H1 (cell line): ENCODE measurements at regions not wholly inside any gene's neighbourhood (a gene's known extent, or its start where the extent isn't known, plus 50 kb on each side); places are given as distances from the start of the nearest gene placed in this dataset.
A peak's percentile ranks its signal among the peaks of the same experiment; 100 is the strongest.

ENCODE experiments used
- CTCF ChIA-PET: fragments of 300-600 bp; sonication (Branson Sonifier 250); formaldehyde crosslinking; loops from one replicate; lab custom pipeline; 2021; ENCODE audit not compliant: partially characterized antibody; lab: Charles Lee
- POLR2A ChIA-PET: fragments of 300-600 bp; sonication (Branson Sonifier 250); formaldehyde crosslinking; loops from one replicate; lab custom pipeline; 2021; ENCODE audit warnings: inconsistent platforms; ENCODE audit not compliant: partially characterized antibody; lab: Charles Lee
- DNase-seq, 2 experiments: peaks; one replicate each; pipeline versions ENCODE4 v3.0.0 to v3.0.0-alpha.2; 2010 to 2022; ENCODE audit warnings: low spot score in 2 of 2, low read depth in 1 of 2, mixed read lengths in 1 of 2
- FAIRE-seq: peaks from 2 replicates; lab custom pipeline; 2011; peaks lifted over from hg19 to GRCh38; lab: Jason Lieb, UNC
- H2AFZ ChIP-seq: 2 replicates; pipeline ENCODE4 v1.8.1; 2012; ENCODE audit warnings: low read length, inconsistent platforms
- H2AK5ac ChIP-seq: 2 replicates; pipeline ENCODE4 v1.6.1; 2013; ENCODE audit warnings: low read depth, low read length
- H2BK120ac ChIP-seq: replicated peaks from 2 replicates; pipeline ENCODE3; 2013; ENCODE audit warnings: low read depth, low read length, inconsistent platforms
- H2BK12ac ChIP-seq: 2 replicates; pipeline ENCODE4 v1.6.1; 2013; ENCODE audit warnings: low read depth, low read length
- H2BK15ac ChIP-seq: 2 replicates; pipeline ENCODE4 v1.6.1; 2013; ENCODE audit warnings: low read length
- H2BK20ac ChIP-seq: 2 replicates; pipeline ENCODE4 v1.6.1; 2013; ENCODE audit warnings: low read length
- H2BK5ac ChIP-seq: 2 replicates; pipeline ENCODE4 v1.6.1; 2013; ENCODE audit warnings: low read depth, low read length
- H3K14ac ChIP-seq: 2 replicates; pipeline ENCODE4 v1.6.1; 2013; ENCODE audit warnings: inconsistent platforms; ENCODE audit not compliant: insufficient read length
- H3K18ac ChIP-seq: 2 replicates; pipeline ENCODE4 v1.6.1; 2013; ENCODE audit warnings: low read length; ENCODE audit errors: extremely low read depth
- H3K23ac ChIP-seq: 2 replicates; pipeline ENCODE4 v1.6.1; 2013; ENCODE audit warnings: inconsistent platforms; ENCODE audit not compliant: insufficient read length
- H3K23me2 ChIP-seq: 2 replicates; pipeline ENCODE4 v1.6.1; 2013; ENCODE audit warnings: low read depth, low read length
- H3K27ac ChIP-seq: 2 replicates; pipeline ENCODE4 v1.6.1; 2011; ENCODE audit warnings: low read depth, low read length, inconsistent platforms
- H3K27me3 ChIP-seq, 4 experiments: replicated peaks in 1 of 4; 1 replicate in 1 of 4; 2 replicates in 3 of 4; pipeline versions ENCODE4 v1.6.1 to v1.8.1; 2011 to 2013; ENCODE audit warnings: low read length in 3 of 4, mild to moderate bottlenecking in 3 of 4, inconsistent platforms in 2 of 4, mixed read lengths in 2 of 4, moderate library complexity in 1 of 4; ENCODE audit not compliant: control insufficient read depth in 3 of 4, insufficient read depth in 3 of 4; ENCODE audit errors: extremely low read depth in 1 of 4
- H3K36me3 ChIP-seq, 4 experiments: 2 replicates each; pipeline versions ENCODE4 v1.6.1 to v1.8.1; 2011 to 2013; ENCODE audit warnings: mild to moderate bottlenecking in 4 of 4, low read length in 3 of 4, moderate library complexity in 2 of 4, control low read depth in 1 of 4, inconsistent platforms in 1 of 4; ENCODE audit not compliant: insufficient read depth in 4 of 4, control insufficient read depth in 2 of 4
- H3K4ac ChIP-seq: replicated peaks from 2 replicates; pipeline ENCODE3; 2013; ENCODE audit warnings: low read length, low read depth, mixed read lengths, inconsistent platforms; ENCODE audit not compliant: insufficient read length
- H3K4me1 ChIP-seq, 4 experiments: replicated peaks in 1 of 4; 1 replicate in 1 of 4; 2 replicates in 3 of 4; pipeline versions ENCODE4 v1.6.1 to v1.8.1; 2011 to 2013; ENCODE audit warnings: low read length in 3 of 4, inconsistent platforms in 2 of 4, mixed read lengths in 1 of 4; ENCODE audit not compliant: insufficient read depth in 4 of 4, control insufficient read depth in 3 of 4
- H3K4me2 ChIP-seq, 2 experiments: 2 replicates each; pipeline versions ENCODE4 v1.6.1 to v1.8.1; 2011 to 2013; ENCODE audit warnings: low read depth in 2 of 2, low read length in 2 of 2, control low read depth in 1 of 2, inconsistent platforms in 1 of 2, mild to moderate bottlenecking in 1 of 2; ENCODE audit not compliant: insufficient read depth in 1 of 2
- H3K4me3 ChIP-seq, 4 experiments: fragments of 200-600, 300-600 bp in 1 of 4; sonication (generic), shearing (Covaris generic), sonication (Bioruptor Twin) in 1 of 4; 2 replicates each; pipeline versions ENCODE4 v1.5.1 to v1.8.1; 2011 to 2016; ENCODE audit warnings: low read length in 4 of 4, low read depth in 3 of 4, control low read depth in 2 of 4, inconsistent platforms in 2 of 4, mild to moderate bottlenecking in 2 of 4, mixed read lengths in 1 of 4, moderate library complexity in 1 of 4; ENCODE audit not compliant: insufficient read depth in 2 of 4; ENCODE audit errors: extremely low read depth in 1 of 4
- H3K56ac ChIP-seq: replicated peaks from 2 replicates; pipeline ENCODE3; 2013; ENCODE audit warnings: low read depth, mild to moderate bottlenecking, mixed read lengths, low read length, inconsistent platforms; ENCODE audit not compliant: insufficient read length
- H3K79me1 ChIP-seq: 2 replicates; pipeline ENCODE4 v1.6.1; 2013; ENCODE audit warnings: low read depth, low read length, control low read depth
- H3K79me2 ChIP-seq, 2 experiments: 2 replicates each; pipeline versions ENCODE4 v1.6.1 to v1.8.1; 2012 to 2013; ENCODE audit warnings: low read length in 2 of 2, mild to moderate bottlenecking in 2 of 2, inconsistent platforms in 1 of 2; ENCODE audit not compliant: insufficient read depth in 2 of 2, control insufficient read depth in 1 of 2
- H3K9ac ChIP-seq, 4 experiments: replicated peaks in 1 of 4; 1 replicate in 1 of 4; 2 replicates in 3 of 4; pipeline versions ENCODE4 v1.6.1 to v1.8.1; 2011 to 2013; ENCODE audit warnings: low read depth in 3 of 4, low read length in 3 of 4, control low read depth in 2 of 4, mild to moderate bottlenecking in 2 of 4, moderate library complexity in 2 of 4, inconsistent platforms in 1 of 4; ENCODE audit errors: extremely low read depth in 1 of 4
- H3K9me3 ChIP-seq, 2 experiments: 2 replicates each; pipeline versions ENCODE4 v1.6.1 to v1.8.1; 2012 to 2013; ENCODE audit warnings: mild to moderate bottlenecking in 2 of 2, moderate library complexity in 2 of 2, control low read depth in 1 of 2, inconsistent platforms in 1 of 2, low read depth in 1 of 2, low read length in 1 of 2, mixed read lengths in 1 of 2; ENCODE audit not compliant: insufficient read depth in 2 of 2
- H4K20me1 ChIP-seq, 2 experiments: replicated peaks in 1 of 2; 2 replicates each; pipeline versions ENCODE3 to v1.8.1; 2011 to 2013; ENCODE audit warnings: inconsistent platforms in 2 of 2, low read length in 2 of 2, mild to moderate bottlenecking in 1 of 2; ENCODE audit not compliant: insufficient read depth in 2 of 2, control insufficient read depth in 1 of 2
- H4K5ac ChIP-seq: 2 replicates; pipeline ENCODE4 v1.6.1; 2013; ENCODE audit warnings: low read length, low read depth, mixed read lengths, inconsistent platforms; ENCODE audit not compliant: insufficient read length
- H4K8ac ChIP-seq: 2 replicates; pipeline ENCODE4 v1.8.0; 2013; ENCODE audit warnings: mild to moderate bottlenecking, moderate library complexity, low read length, inconsistent platforms; ENCODE audit not compliant: insufficient read depth; ENCODE audit errors: extremely low read depth
- H4K91ac ChIP-seq: replicated peaks from 2 replicates; pipeline ENCODE3; 2013; ENCODE audit warnings: low read length, mixed read lengths, inconsistent platforms; ENCODE audit not compliant: insufficient read length
- EZH2 ChIP-seq: fragments of 200-600 bp; sonication (generic); IDR thresholded peaks from 2 replicates; pipeline ENCODE4 v1.7.1; 2012; ENCODE audit warnings: low read depth, mild to moderate bottlenecking, moderate library complexity, low read length, inconsistent platforms; ENCODE audit not compliant: severe bottlenecking
- KDM4A ChIP-seq: IDR thresholded peaks from one replicate; pipeline ENCODE4 v1.7.1; 2012; ENCODE audit warnings: low read depth, mild to moderate bottlenecking, moderate library complexity, low read length, inconsistent platforms; ENCODE audit not compliant: severe bottlenecking
- NANOG ChIP-seq: IDR thresholded peaks from 2 replicates; pipeline ENCODE4 v1.6.1; 2011; ENCODE audit warnings: low read length, low read depth, mild to moderate bottlenecking, inconsistent platforms; ENCODE audit not compliant: insufficient read depth, poor library complexity, severe bottlenecking
- RNF2 ChIP-seq: fragments of 200-900, 300-1000 bp; sonication (generic); IDR thresholded peaks from 2 replicates; pipeline ENCODE4 v1.7.1; 2016; ENCODE audit warnings: borderline replicate concordance, low read depth, mild to moderate bottlenecking, antibody characterized with exemption, low read length; ENCODE audit not compliant: poor library complexity, severe bottlenecking; ENCODE audit errors: missing control alignments
- SIX5 ChIP-seq: IDR thresholded peaks from 2 replicates; pipeline ENCODE4 v1.6.1; 2011; ENCODE audit warnings: mild to moderate bottlenecking, low read depth, low read length
- SP2 ChIP-seq: IDR thresholded peaks from 2 replicates; pipeline ENCODE4 v1.6.1; 2012; ENCODE audit warnings: mild to moderate bottlenecking, low read length, inconsistent platforms
- WGBS, 2 experiments: shearing (Covaris generic) in 1 of 2; methylation state at CpG; one replicate each; pipeline versions ENCODE4 v1.1.6 to v1.1.7; 2013 to 2015; ENCODE audit warnings: low lambda C conversion rate in 2 of 2, mixed read lengths in 2 of 2, inconsistent platforms in 1 of 2, low coverage in 1 of 2, missing lambda C conversion rate in 1 of 2; ENCODE audit not compliant: insufficient replicate concordance in 2 of 2, insufficient coverage in 1 of 2, insufficient read length in 1 of 2; ENCODE audit errors: extremely low coverage in 1 of 2, missing lambda C conversion rate in 1 of 2; 5-methylcytosine and 5-hydroxymethylcytosine counted together

GRCh38 chr6:41426438-41426851 lies 91.0 kb downstream of the NCR2 start:
- CTCF ChIA-PET = interaction anchor here (1.1 to 18.6 kb wide), 25 partner anchors 9 to 279 kb away, joined by 3 to 361 read pairs (median 8); no protein-coding TSS in a partner anchor
- no peak for FAIRE-seq
- TF ChIP-seq RNF2 = peak; percentile 9
- no peak for TF ChIP-seq NANOG
- TF ChIP-seq EZH2 = peak; percentile 35
- TF ChIP-seq SP2 = no peak
- no peak for TF ChIP-seq SIX5
- peak; percentile 71 for TF ChIP-seq KDM4A

More at GRCh38 chr6:41426438-41426851, 91.0 kb downstream of the NCR2 start:
- H3K18ac ChIP-seq = no peak overlapping the region; the same call in 1 of the 2 replicates
- no peak overlapping the region for H3K56ac ChIP-seq
- H2BK120ac ChIP-seq = no peak overlapping the region
- no peak overlapping the region; the same call in 1 of the 2 replicates for H2BK5ac ChIP-seq
- H3K9me3 ChIP-seq = no peaks in the 10 kb centered on the region
- peak overlapping the region; percentile 2 to 63 (median 28); a peak in 5 of 8 replicates for H3K4me3 ChIP-seq
- no peak overlapping the region for H4K8ac ChIP-seq
- H3K4me1 ChIP-seq = peaks cover 3 to 38% (median 13%) of the 10 kb centered on the region in 4 experiments
- POLR2A ChIA-PET = interaction anchor here (0.7 to 1.3 kb wide), 9 partner anchors 12 to 126 kb away, joined by 3 to 4 read pairs (median 3); no protein-coding TSS in a partner anchor
- no peak overlapping the region for H2AFZ ChIP-seq
- no peak overlapping the region for H2BK12ac ChIP-seq
- H3K14ac ChIP-seq = no peak overlapping the region
- H3K27me3 ChIP-seq = peaks cover 23 to 69% (median 55%) of the 10 kb centered on the region in 4 experiments
- H3K4me2 ChIP-seq = peak overlapping the region; percentile 77 to 86
- no peak overlapping the region for H3K9ac ChIP-seq
- no peak overlapping the region for H4K5ac ChIP-seq
- H3K4ac ChIP-seq = no peak overlapping the region
- peak in 1 of 2 experiments; percentile 72 for DNase-seq
- no peak overlapping the region; the same call in 1 of the 2 replicates for H2BK20ac ChIP-seq
- H3K23ac ChIP-seq = no peak overlapping the region
- H3K27ac ChIP-seq = no peak overlapping the region
- H4K91ac ChIP-seq = no peak overlapping the region
- H3K79me1 ChIP-seq = no peaks in the 10 kb centered on the region
- H2AK5ac ChIP-seq = no peak overlapping the region
- H2BK15ac ChIP-seq = no peak overlapping the region
- peaks cover 23% of the 10 kb centered on the region; the same call in 1 of the 2 replicates for H3K23me2 ChIP-seq
- 5% methylated on average over 16 of the region's 16 CpGs; no CpG with 5 or more reads in 1 of the 2 experiments for WGBS, 2 experiments
- H3K36me3 ChIP-seq = no peaks in the 10 kb centered on the region
- H4K20me1 ChIP-seq = peaks cover 1 to 2% of the 10 kb centered on the region in 2 experiments
- H3K79me2 ChIP-seq = no peaks in the 10 kb centered on the region
